PC-3 (cell line): ENCODE measurements at regions not wholly inside any gene's neighbourhood (a gene's known extent, or its start where the extent isn't known, plus 50 kb on each side); places are given as distances from the start of the nearest gene placed in this dataset.

Experiments
- ATAC-seq: fragments of 200-7000 bp; cut with Tn5 transposase; 2 replicates; pipeline ENCODE4 v1.9.1; 2020; ENCODE audit warnings: mild to moderate bottlenecking, moderate library complexity
- BruUV-seq: library from RNA; stranded (reverse); fragments of 400-500 nt; replicated peaks from 2 replicates; lab custom pipeline; 2021; lab: Mats Ljungman, UMichigan
- CTCF ChIA-PET: fragments of 300-600 bp; sonication (Branson Sonifier 250); formaldehyde crosslinking; loops from one replicate; lab custom pipeline; 2022; ENCODE audit warnings: antibody characterized with exemption; lab: Charles Lee
- POLR2A ChIA-PET: fragments of 300-600 bp; sonication (Branson Sonifier 250); formaldehyde crosslinking; loops from one replicate; lab custom pipeline; 2022; ENCODE audit warnings: antibody characterized with exemption; ENCODE audit not compliant: unreplicated experiment; lab: Charles Lee
- DNase-seq: peaks from one replicate; pipeline ENCODE4 v3.0.0-alpha.2; 2015
- H2AFZ ChIP-seq: fragments of 300-600 bp; sonication (generic); 2 replicates; pipeline ENCODE4 v1.6.0; 2016; ENCODE audit warnings: antibody characterized with exemption, low read length
- H3F3A ChIP-seq: fragments of 300-600 bp; sonication (generic); one replicate; pipeline ENCODE4 v1.6.0; 2017; ENCODE audit warnings: antibody characterized with exemption, low read length, control low read depth, mild to moderate bottlenecking; ENCODE audit not compliant: unreplicated experiment
- H3K27ac ChIP-seq: fragments of 300-600 bp; sonication (generic); 2 replicates; pipeline ENCODE4 v1.5.1; 2016; ENCODE audit warnings: mild to moderate bottlenecking, low read length
- H3K27me3 ChIP-seq: fragments of 300-600 bp; sonication (generic); 2 replicates; pipeline ENCODE4 v1.6.1; 2016; ENCODE audit warnings: low read length, mixed read lengths
- H3K36me3 ChIP-seq: fragments of 300-600 bp; sonication (generic); 2 replicates; pipeline ENCODE4 v1.6.1; 2016; ENCODE audit warnings: low read depth, mixed run types, low read length, mixed read lengths
- H3K4me1 ChIP-seq: fragments of 300-600 bp; sonication (generic); 2 replicates; pipeline ENCODE4 v1.5.1; 2016; ENCODE audit warnings: low read length; ENCODE audit not compliant: insufficient read depth
- H3K4me2 ChIP-seq: fragments of 300-600 bp; sonication (generic); 2 replicates; pipeline ENCODE4 v1.6.0; 2016; ENCODE audit warnings: low read length
- H3K4me3 ChIP-seq: fragments of 300-600 bp; sonication (generic); 2 replicates; pipeline ENCODE4 v1.5.1; 2016; ENCODE audit warnings: mild to moderate bottlenecking, low read length, mixed read lengths
- H3K79me2 ChIP-seq: fragments of 300-600 bp; sonication (generic); 2 replicates; pipeline ENCODE4 v1.6.1; 2017; ENCODE audit warnings: low read length, mixed read lengths
- H3K9ac ChIP-seq: fragments of 300-600 bp; sonication (generic); 2 replicates; pipeline ENCODE4 v1.6.0; 2016; ENCODE audit warnings: mild to moderate bottlenecking, low read length
- H3K9me2 ChIP-seq: fragments of 300-600 bp; sonication (generic); replicated peaks from 2 replicates; pipeline ENCODE4 v1.6.1; 2016; ENCODE audit warnings: mixed run types, low read length, mixed read lengths
- H3K9me3 ChIP-seq: fragments of 300-600 bp; sonication (generic); 2 replicates; pipeline ENCODE4 v1.6.1; 2016; ENCODE audit warnings: low read length, mixed read lengths
- H4K20me1 ChIP-seq: fragments of 300-600 bp; sonication (generic); 2 replicates; pipeline ENCODE4 v1.6.1; 2016; ENCODE audit warnings: low read length, mixed read lengths
- CTCF ChIP-seq: fragments of 300-600 bp; sonication (generic); conservative IDR thresholded peaks from 2 replicates; pipeline ENCODE4 v1.5.1; 2017; ENCODE audit warnings: antibody characterized with exemption, low read depth, mild to moderate bottlenecking, low read length
- EZH2 ChIP-seq: fragments of 300-600 bp; sonication (generic); IDR thresholded peaks from one replicate; pipeline ENCODE4 v1.6.1; 2017; ENCODE audit warnings: antibody characterized with exemption, mild to moderate bottlenecking, low read length; ENCODE audit not compliant: unreplicated experiment
- EZH2phosphoT487 ChIP-seq: fragments of 300-600 bp; sonication (generic); IDR thresholded peaks from 2 replicates; pipeline ENCODE4 v1.6.1; 2018; ENCODE audit warnings: mild to moderate bottlenecking, antibody characterized with exemption, low read length, borderline replicate concordance
- intact Hi-C: fragments of 100-400 bp; cut with micrococcal nuclease; formaldehyde crosslinking; loops from 2 replicates; pipeline ENCODE4 v1.9.0; 2023

GRCh38 chr5:174481737-174482136, 242.6 kb upstream of the MSX2 start:
- Histone ChIP-seq H4K20me1 (no peaks in the 10 kb centered on the region), H3K4me1 (no peaks in the 10 kb centered on the region), H2AFZ (no peak overlapping the region), H3K9ac (no peak overlapping the region), H3K4me3 (no peak overlapping the region), H3K36me3 (no peaks in the 10 kb centered on the region; the same call in 1 of the 2 replicates), H3F3A (no peaks in the 10 kb centered on the region), H3K9me3 (peaks cover 6% of the 10 kb centered on the region; the same call in 1 of the 2 replicates), H3K4me2 (no peak overlapping the region), H3K27me3 (no peaks in the 10 kb centered on the region), H3K79me2 (no peaks in the 10 kb centered on the region), H3K27ac (no peak overlapping the region), H3K9me2 (no peaks in the 10 kb centered on the region)
- no TSS peak for BruUV-seq
- intact Hi-C loops, result no loop called here
- DNase-seq, result no peak
- no peak for TF ChIP-seq EZH2phosphoT487
- TF ChIP-seq EZH2, result no peak
- no peak for TF ChIP-seq CTCF
- POLR2A ChIA-PET, result no interaction called here
- no peak for ATAC-seq
- CTCF ChIA-PET, result no interaction called here

GRCh38 chr5:174482607-174483024, 241.8 kb upstream of the MSX2 start:
- Histone ChIP-seq H3K9me2 (no peaks in the 10 kb centered on the region), H3K27ac (no peak overlapping the region), H4K20me1 (no peaks in the 10 kb centered on the region), H3K79me2 (no peaks in the 10 kb centered on the region), H2AFZ (no peak overlapping the region), H3K9me3 (peaks cover 6% of the 10 kb centered on the region; the same call in 1 of the 2 replicates), H3K36me3 (no peaks in the 10 kb centered on the region; the same call in 1 of the 2 replicates), H3K27me3 (no peaks in the 10 kb centered on the region), H3K4me2 (no peak overlapping the region), H3K4me1 (no peaks in the 10 kb centered on the region), H3K4me3 (no peak overlapping the region), H3K9ac (no peak overlapping the region), H3F3A (no peaks in the 10 kb centered on the region)
- DNase-seq, result no peak
- BruUV-seq, result no TSS peak
- ChIA-PET CTCF (no interaction called here), POLR2A (no interaction called here)
- no peak for TF ChIP-seq CTCF
- TF ChIP-seq EZH2, result no peak
- no peak for TF ChIP-seq EZH2phosphoT487
- ATAC-seq, result no peak
- intact Hi-C loops, result no loop called here

- Histone ChIP-seq H3K9me2 (no peaks in the 10 kb centered on the region), H3K4me1 (peaks cover under 1% of the 10 kb centered on the region), H3K27ac (no peak overlapping the region), H3K27me3 (no peaks in the 10 kb centered on the region), H3K4me2 (no peak overlapping the region), H3K4me3 (no peak overlapping the region), H3K79me2 (no peaks in the 10 kb centered on the region), H3K36me3 (no peaks in the 10 kb centered on the region; the same call in 1 of the 2 replicates), H4K20me1 (no peaks in the 10 kb centered on the region), H3K9me3 (peaks cover 6% of the 10 kb centered on the region; the same call in 1 of the 2 replicates), H3K9ac (no peak overlapping the region), H2AFZ (no peak overlapping the region), H3F3A (no peaks in the 10 kb centered on the region)
- intact Hi-C loops, result no loop called here
- ChIA-PET POLR2A (no interaction called here), CTCF (no interaction called here)
- no TSS peak for BruUV-seq
- TF ChIP-seq EZH2, result no peak
- no peak for TF ChIP-seq CTCF
- TF ChIP-seq EZH2phosphoT487, result no peak
- ATAC-seq (no peak), DNase-seq (no peak)
These were observed 241.0 kb upstream of the MSX2 start for GRCh38 chr5:174483411-174483810.
